DMS114 treated with DMSO at 0.1 percent for 48 hours (cell line): ENCODE measurements at regions not wholly inside any gene's neighbourhood (a gene's known extent, or its start where the extent isn't known, plus 50 kb on each side); places are given as distances from the start of the nearest gene placed in this dataset.
"Not testable (repeated sequence)": the region's sequence is repeated elsewhere in the genome, so short reads cannot be mapped to it uniquely, and the experiment has no call there.

Experiments used
- DNase-seq: peaks from one replicate; lab custom pipeline; 2025; ENCODE audit not compliant: unreplicated experiment; lab: John Stamatoyannopoulos, UW

- DNase-seq = no peak
Measured at GRCh38 chr2:208927867-208928266, 496.0 kb upstream of the MAP2 start.

- DNase-seq = no peak
Measured at GRCh38 chr2:208929139-208929864, 494.5 kb upstream of the MAP2 start.

- no peak for DNase-seq
Measured at GRCh38 chr2:208929894-208930427, 493.9 kb upstream of the MAP2 start.

DNA sequence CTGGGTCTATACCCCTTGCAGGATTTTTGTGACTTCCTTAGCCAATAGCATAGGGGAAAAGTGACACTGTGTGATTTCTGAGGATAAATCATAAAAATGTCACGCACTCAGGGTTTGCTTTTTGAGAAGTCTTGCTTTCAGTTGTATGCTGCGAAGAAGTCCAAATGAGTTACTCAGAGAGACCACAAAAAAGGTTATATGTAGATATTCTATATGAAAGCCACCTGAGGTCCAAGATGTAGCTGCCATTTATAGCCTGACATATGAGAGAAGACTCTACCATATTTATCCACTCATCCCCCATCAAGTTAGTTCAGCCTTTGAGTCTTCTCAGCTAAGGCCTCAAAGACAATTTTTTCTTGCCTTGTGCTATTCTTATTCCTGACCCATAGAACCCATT is 488.3 kb upstream of the MAP2 start:
- no peak for DNase-seq

DNA sequence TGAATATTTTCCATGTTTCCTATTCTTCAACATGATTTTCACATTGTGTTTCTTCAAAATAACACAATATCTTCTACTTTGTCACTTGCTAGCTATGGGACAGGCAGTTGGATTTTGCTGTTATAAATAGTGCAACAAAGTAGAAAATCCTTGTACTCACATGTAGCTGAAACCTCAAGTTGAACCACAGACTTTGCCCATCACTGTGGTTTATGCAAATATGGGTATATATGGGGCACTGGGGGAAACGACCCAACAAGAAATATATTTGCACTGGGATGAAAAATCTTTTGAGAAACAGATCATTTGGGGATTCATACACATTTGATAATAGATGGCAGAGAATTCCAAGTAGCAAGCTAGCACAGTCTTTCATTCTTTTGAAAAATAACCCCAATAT is 486.3 kb upstream of the MAP2 start:
- DNase-seq = no peak

- no peak for DNase-seq
Measured at GRCh38 chr2:208939852-208940251, 484.0 kb upstream of the MAP2 start.

- no peak for DNase-seq
Measured at GRCh38 chr2:208945719-208946256, 478.1 kb upstream of the MAP2 start.

- DNase-seq = no peak
Measured at GRCh38 chr2:208948073-208948472, 475.8 kb upstream of the MAP2 start.

GRCh38 chr2:208970070-208970469 is 453.8 kb upstream of the MAP2 start:
- no peak for DNase-seq

DNA sequence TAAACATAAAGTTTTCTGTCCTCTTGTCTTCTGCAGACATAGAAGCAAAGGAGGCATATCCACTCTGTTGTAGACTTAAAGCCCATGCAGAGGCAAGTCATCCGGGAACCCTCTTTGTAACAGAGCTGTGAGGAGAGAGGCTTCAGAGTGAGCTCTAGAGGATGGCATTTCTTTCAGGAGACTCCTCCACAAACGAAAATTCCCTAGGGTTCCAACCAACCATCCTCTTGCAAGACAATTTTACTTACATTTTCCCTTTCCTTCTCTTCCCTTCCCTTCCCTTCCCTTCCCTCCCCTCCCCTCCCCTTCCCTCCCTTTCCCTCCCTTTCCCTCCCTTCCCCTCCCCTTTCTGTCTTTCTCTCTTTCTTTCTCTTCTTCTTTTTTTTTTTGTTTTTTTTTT is 446.3 kb upstream of the MAP2 start:
- DNase-seq = no peak

GRCh38 chr2:208978946-208979345 is 444.9 kb upstream of the MAP2 start:
- DNase-seq = no peak

DNA sequence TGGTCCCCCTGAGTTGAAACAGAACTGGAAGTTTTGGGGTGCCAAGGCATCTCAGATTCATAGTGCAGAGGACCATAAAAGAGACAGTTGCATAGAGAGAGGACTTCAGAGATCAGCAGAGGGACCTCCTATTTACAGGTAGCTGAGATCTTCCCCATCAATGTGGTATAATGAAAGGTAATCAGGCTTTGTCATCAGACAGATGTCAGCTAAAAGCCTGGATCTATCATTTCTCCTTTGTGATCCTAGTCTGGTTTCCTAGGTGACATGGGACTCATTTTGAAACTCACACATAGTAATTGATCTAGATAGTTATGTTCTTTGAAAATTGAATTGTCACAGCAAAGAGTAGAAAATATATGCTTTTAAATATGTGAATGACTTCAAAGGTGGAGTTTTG is 443.5 kb upstream of the MAP2 start:
- no peak for DNase-seq

DNA sequence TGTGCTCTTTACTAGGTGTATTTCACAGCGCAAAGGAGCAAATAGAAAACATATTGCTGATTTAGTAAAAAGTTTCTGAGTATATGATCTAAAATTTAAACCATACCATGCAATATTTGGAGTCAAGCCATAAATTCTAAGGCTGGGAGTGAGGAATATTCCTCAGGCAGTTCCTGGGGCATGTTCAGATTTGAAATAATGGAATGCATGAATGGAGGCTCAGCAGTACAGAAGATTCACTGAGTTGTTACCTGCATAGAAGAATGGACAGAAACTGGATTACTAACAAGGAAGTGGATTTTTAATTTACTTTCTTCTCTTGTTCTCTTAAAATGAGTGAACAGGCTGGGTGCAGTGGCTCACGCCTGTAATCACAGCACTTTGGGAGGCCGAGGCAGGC is 441.0 kb upstream of the MAP2 start:
- DNase-seq = no peak

- no peak for DNase-seq
Measured at GRCh38 chr2:208983486-208983885, 440.4 kb upstream of the MAP2 start.

- DNase-seq = no peak
Measured at GRCh38 chr2:208984376-208985090, 439.3 kb upstream of the MAP2 start.

DNA sequence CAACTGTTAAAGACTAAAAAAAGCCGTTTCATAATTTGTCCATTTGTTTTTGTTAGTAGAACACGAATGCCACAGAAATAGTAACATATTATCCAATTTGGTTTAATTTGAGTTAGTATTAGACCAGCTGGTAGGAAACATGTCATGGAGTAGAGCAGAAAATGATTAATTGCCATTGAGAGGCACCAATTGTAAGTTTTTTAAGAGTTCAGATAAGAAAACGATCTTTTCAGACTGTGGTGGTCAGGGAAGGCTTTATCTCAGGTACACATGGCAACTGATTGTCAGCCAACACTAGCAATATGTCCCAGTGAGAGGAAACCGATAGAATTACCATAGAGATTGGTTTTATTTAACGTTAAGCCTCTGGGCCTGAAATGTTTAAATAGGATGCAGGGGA is 438.2 kb upstream of the MAP2 start:
- no peak for DNase-seq

DNA sequence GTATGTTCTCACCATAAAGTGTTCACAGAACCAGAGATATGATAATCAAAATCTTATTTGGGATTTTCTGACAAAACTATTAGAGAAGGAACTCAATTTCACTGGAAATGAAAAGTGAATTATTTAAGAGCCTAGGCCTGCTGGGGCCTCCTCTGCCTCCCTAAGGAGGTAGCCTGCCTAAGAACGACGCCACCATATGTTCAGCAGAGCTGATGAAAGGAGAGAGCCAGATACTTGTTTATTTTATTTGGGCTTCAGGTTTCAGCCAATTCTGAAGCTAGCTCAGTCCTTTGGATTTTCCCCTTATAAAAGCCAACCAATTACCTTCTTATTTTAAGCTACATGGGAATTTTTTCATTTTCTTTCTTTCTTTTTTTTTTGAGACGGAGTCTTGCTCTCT is 433.1 kb upstream of the MAP2 start:
- no peak for DNase-seq

GRCh38 chr2:208999911-209000310 is 423.9 kb upstream of the MAP2 start:
- DNase-seq = no peak

- DNase-seq = no peak
Measured at GRCh38 chr2:209002054-209002453, 421.8 kb upstream of the MAP2 start.

DNA sequence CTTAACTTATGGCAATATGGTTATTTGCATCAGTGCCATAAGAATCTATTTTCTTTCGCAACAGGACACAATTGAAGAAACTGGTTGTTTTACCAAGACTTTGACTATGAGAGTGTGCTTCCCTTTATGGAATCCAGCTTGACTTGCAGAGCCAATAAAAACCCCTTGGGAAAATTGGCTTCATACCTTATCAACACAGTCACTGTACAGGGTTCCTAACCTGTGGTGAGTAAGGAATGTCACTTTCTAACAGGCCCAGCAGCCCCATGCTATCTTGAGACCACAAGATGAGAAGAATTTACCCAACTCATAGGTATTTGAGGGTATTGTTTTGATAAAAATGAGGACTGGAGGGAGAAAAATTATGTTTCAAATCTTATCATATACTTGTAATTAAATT is 418.5 kb upstream of the MAP2 start:
- no peak for DNase-seq

GRCh38 chr2:209008636-209009287 is 415.1 kb upstream of the MAP2 start:
- DNase-seq = no peak

- not testable (repeated sequence) for DNase-seq
Measured at GRCh38 chr2:209018633-209019032, 405.2 kb upstream of the MAP2 start.
